Epithelial cell of proximal tubule (primary cell): ENCODE measurements at regions not wholly inside any gene's neighbourhood (a gene's known extent, or its start where the extent isn't known, plus 50 kb on each side); places are given as distances from the start of the nearest gene placed in this dataset.
"Not testable (repeated sequence)": the region's sequence is repeated elsewhere in the genome, so short reads cannot be mapped to it uniquely, and the experiment has no call there.

Experiments
- DNase-seq: peaks from one replicate; pipeline ENCODE4 v3.0.0-alpha.2; 2011; ENCODE audit warnings: low read depth
- H3K4me3 ChIP-seq: 2 replicates; pipeline ENCODE4 v1.5.1; 2011; ENCODE audit warnings: low read depth, mild to moderate bottlenecking, low read length
- TF ChIP-seq, protein P1 (sequence below): conservative IDR thresholded peaks from 2 replicates; pipeline ENCODE4 v1.5.1; 2012; ENCODE audit warnings: low read depth, mild to moderate bottlenecking, low read length

DNA sequence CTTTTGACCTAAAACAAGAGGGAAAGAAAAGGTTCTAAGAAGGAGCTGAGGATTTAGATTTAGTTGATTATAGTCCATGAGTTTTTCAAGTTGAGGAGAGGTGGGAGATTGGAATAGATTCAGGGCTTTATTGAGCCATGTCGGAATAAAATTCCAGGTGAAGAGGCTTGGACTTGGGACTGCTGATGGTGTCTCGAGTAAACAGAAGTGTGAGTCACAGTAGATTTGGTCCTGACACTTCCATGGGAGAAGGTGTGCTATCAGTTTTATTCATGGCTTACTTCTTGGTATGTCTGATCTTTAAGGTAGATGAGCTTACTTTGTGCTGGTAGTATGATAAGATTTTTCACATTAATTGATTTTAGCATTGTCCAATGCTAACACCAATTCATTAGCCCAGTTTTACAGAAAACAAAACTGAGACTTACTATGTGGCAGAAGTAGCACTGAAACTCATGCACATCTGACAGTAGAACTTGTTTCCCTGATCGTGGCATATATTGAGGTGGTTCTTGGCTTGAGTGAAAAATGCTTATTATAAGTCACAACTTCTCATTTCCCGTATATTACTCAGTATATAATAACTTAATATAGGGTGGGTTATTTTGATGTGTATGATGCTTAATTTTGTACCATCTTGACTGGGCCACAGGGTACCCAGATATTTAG lies 172.4 kb upstream of the IGF1 start:
- TF ChIP-seq, protein P1, sequence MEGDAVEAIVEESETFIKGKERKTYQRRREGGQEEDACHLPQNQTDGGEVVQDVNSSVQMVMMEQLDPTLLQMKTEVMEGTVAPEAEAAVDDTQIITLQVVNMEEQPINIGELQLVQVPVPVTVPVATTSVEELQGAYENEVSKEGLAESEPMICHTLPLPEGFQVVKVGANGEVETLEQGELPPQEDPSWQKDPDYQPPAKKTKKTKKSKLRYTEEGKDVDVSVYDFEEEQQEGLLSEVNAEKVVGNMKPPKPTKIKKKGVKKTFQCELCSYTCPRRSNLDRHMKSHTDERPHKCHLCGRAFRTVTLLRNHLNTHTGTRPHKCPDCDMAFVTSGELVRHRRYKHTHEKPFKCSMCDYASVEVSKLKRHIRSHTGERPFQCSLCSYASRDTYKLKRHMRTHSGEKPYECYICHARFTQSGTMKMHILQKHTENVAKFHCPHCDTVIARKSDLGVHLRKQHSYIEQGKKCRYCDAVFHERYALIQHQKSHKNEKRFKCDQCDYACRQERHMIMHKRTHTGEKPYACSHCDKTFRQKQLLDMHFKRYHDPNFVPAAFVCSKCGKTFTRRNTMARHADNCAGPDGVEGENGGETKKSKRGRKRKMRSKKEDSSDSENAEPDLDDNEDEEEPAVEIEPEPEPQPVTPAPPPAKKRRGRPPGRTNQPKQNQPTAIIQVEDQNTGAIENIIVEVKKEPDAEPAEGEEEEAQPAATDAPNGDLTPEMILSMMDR: no peak
- DNase-seq: no peak
- no peak overlapping the region for H3K4me3 ChIP-seq

GRCh38 chr12:102645968-102646367 lies 165.6 kb upstream of the IGF1 start:
- TF ChIP-seq, protein P1: no peak
- no peak for DNase-seq
- no peak overlapping the region for H3K4me3 ChIP-seq

GRCh38 chr12:102643879-102644575 lies 163.7 kb upstream of the IGF1 start:
- H3K4me3 ChIP-seq: no peak overlapping the region
- TF ChIP-seq, protein P1: no peak
- no peak for DNase-seq

- DNase-seq: no peak
- TF ChIP-seq, protein P1: no peak
- no peak overlapping the region for H3K4me3 ChIP-seq
Measured at GRCh38 chr12:102642199-102642598, 161.8 kb upstream of the IGF1 start.

GRCh38 chr12:102640658-102641057 lies 160.3 kb upstream of the IGF1 start:
- not testable (repeated sequence) for DNase-seq, H3K4me3 ChIP-seq

DNA sequence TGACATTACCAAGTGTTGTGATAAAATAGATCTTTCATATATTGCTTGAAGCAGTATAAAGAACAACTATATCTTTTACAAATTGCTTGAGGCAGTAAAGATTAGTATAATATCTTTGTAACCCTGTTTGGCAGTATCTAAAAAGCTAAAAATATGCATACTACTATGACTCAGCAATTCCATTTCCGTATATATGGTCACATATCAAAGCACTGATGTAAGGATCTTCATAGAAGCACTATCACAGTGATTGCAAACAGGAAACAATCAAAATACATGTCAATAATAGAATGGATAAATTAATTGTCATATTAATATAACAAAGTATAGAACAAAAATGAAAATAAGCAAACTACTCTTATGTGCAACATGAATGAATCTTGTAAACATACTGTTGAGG lies 158.4 kb upstream of the IGF1 start:
- no peak for DNase-seq
- TF ChIP-seq, protein P1: no peak
- H3K4me3 ChIP-seq: no peak overlapping the region

- DNase-seq: no peak
- no peak overlapping the region for H3K4me3 ChIP-seq
- TF ChIP-seq, protein P1: no peak
Measured at GRCh38 chr12:102633981-102634605, 153.7 kb upstream of the IGF1 start.
